H9 (cell line): ENCODE measurements at regions not wholly inside any gene's neighbourhood (a gene's known extent, or its start where the extent isn't known, plus 50 kb on each side); places are given as distances from the start of the nearest gene placed in this dataset.

Source experiments
- DNase-seq: peaks from one replicate; pipeline ENCODE4 v3.0.0-alpha.2; 2017
- H2AFZ ChIP-seq: one replicate; pipeline ENCODE4 v1.6.1; 2013; ENCODE audit warnings: mild to moderate bottlenecking, low read length, control low read depth, moderate library complexity
- H2AK5ac ChIP-seq: 2 replicates; pipeline ENCODE4 v1.6.1; 2013; ENCODE audit warnings: low read length, control low read depth, mixed read lengths; ENCODE audit not compliant: insufficient read length
- H2BK120ac ChIP-seq: one replicate; pipeline ENCODE4 v1.6.1; 2013; ENCODE audit warnings: low read depth, mild to moderate bottlenecking, low read length, control low read depth, inconsistent platforms; ENCODE audit not compliant: poor library complexity, severe bottlenecking
- H2BK12ac ChIP-seq: 2 replicates; pipeline ENCODE4 v1.6.1; 2013; ENCODE audit warnings: low read length, control low read depth, mixed read lengths, low read depth; ENCODE audit not compliant: insufficient read length
- H2BK15ac ChIP-seq: 2 replicates; pipeline ENCODE4 v1.6.1; 2013; ENCODE audit warnings: low read depth, low read length, control low read depth
- H2BK20ac ChIP-seq: one replicate; pipeline ENCODE4 v1.6.1; 2013; ENCODE audit warnings: low read depth, mild to moderate bottlenecking, low read length, control low read depth, inconsistent platforms; ENCODE audit not compliant: poor library complexity, severe bottlenecking
- H2BK5ac ChIP-seq: 2 replicates; pipeline ENCODE4 v1.6.1; 2013; ENCODE audit warnings: low read length, control low read depth, mixed read lengths; ENCODE audit not compliant: insufficient read length
- H3K14ac ChIP-seq: 2 replicates; pipeline ENCODE4 v1.6.1; 2013; ENCODE audit warnings: low read length, control low read depth; ENCODE audit not compliant: insufficient read depth
- H3K18ac ChIP-seq: 2 replicates; pipeline ENCODE4 v1.6.1; 2013; ENCODE audit warnings: low read depth, mild to moderate bottlenecking, mixed read lengths, low read length, control low read depth; ENCODE audit not compliant: insufficient read length
- H3K23ac ChIP-seq: 2 replicates; pipeline ENCODE4 v1.6.1; 2013; ENCODE audit warnings: low read length, control low read depth, mixed read lengths, low read depth; ENCODE audit not compliant: insufficient read length
- H3K23me2 ChIP-seq: 2 replicates; pipeline ENCODE4 v1.6.1; 2013; ENCODE audit warnings: low read depth, mild to moderate bottlenecking, mixed read lengths, low read length, control low read depth; ENCODE audit not compliant: insufficient read length, poor library complexity, severe bottlenecking
- H3K27ac ChIP-seq: 2 replicates; pipeline ENCODE4 v1.5.1; 2013; ENCODE audit warnings: low read length, control low read depth, mixed read lengths, low read depth; ENCODE audit not compliant: insufficient read length
- H3K27me3 ChIP-seq: 2 replicates; pipeline ENCODE4 v1.6.1; 2013; ENCODE audit warnings: low read length, control low read depth, inconsistent platforms; ENCODE audit not compliant: insufficient read depth
- H3K4ac ChIP-seq: 2 replicates; pipeline ENCODE4 v1.6.1; 2013; ENCODE audit warnings: low read depth, mild to moderate bottlenecking, control low read depth, inconsistent platforms, low read length, moderate library complexity
- H3K4me1 ChIP-seq: 2 replicates; pipeline ENCODE4 v1.6.1; 2013; ENCODE audit warnings: low read length, control low read depth, inconsistent platforms; ENCODE audit not compliant: insufficient read depth
- H3K4me2 ChIP-seq: 2 replicates; pipeline ENCODE4 v1.6.1; 2013; ENCODE audit warnings: low read length, control low read depth, mixed read lengths; ENCODE audit not compliant: insufficient read length, insufficient read depth
- H3K56ac ChIP-seq: 2 replicates; pipeline ENCODE4 v1.6.1; 2013; ENCODE audit warnings: low read depth, mild to moderate bottlenecking, mixed read lengths, low read length, control low read depth; ENCODE audit not compliant: insufficient read length
- H3K79me1 ChIP-seq: 2 replicates; pipeline ENCODE4 v1.6.1; 2013; ENCODE audit warnings: low read depth, mild to moderate bottlenecking, moderate library complexity, low read length, control low read depth, inconsistent platforms; ENCODE audit not compliant: insufficient read depth, poor library complexity, severe bottlenecking
- H3K79me2 ChIP-seq: 2 replicates; pipeline ENCODE4 v1.6.1; 2013; ENCODE audit warnings: low read length, control low read depth, inconsistent platforms; ENCODE audit not compliant: insufficient read depth
- H3K9ac ChIP-seq: 2 replicates; pipeline ENCODE4 v1.6.1; 2013; ENCODE audit warnings: low read length, control low read depth, mixed read lengths; ENCODE audit not compliant: insufficient read length; ENCODE audit errors: extremely low read depth
- H3K9me3 ChIP-seq: one replicate; pipeline ENCODE4 v1.6.1; 2013; ENCODE audit warnings: low read depth, low read length, inconsistent platforms; ENCODE audit not compliant: control insufficient read depth
- H3T11ph ChIP-seq: one replicate; pipeline ENCODE4 v1.6.1; 2013; ENCODE audit warnings: mild to moderate bottlenecking, low read length, control low read depth, inconsistent platforms
- H4K20me1 ChIP-seq: one replicate; pipeline ENCODE4 v1.6.1; 2013; ENCODE audit not compliant: control insufficient read depth, insufficient read length, insufficient read depth
- H4K5ac ChIP-seq: 2 replicates; pipeline ENCODE4 v1.6.1; 2013; ENCODE audit warnings: low read depth, mild to moderate bottlenecking, mixed read lengths, low read length, control low read depth; ENCODE audit not compliant: insufficient read length
- H4K8ac ChIP-seq: replicated peaks from 2 replicates; pipeline ENCODE4 v1.6.1; 2013; ENCODE audit warnings: low read length, control low read depth, mixed read lengths, low read depth; ENCODE audit not compliant: insufficient read length
- H4K91ac ChIP-seq: 2 replicates; pipeline ENCODE4 v1.6.1; 2013; ENCODE audit warnings: low read depth, mild to moderate bottlenecking, moderate library complexity, mixed read lengths, low read length, control low read depth; ENCODE audit not compliant: insufficient read length
- H3K27ac Mint-ChIP-seq, 3 experiments: 2 replicates in 2 of 3; 3 replicates in 1 of 3; pipeline ENCODE4 v1.8.0; 2020 to 2021; ENCODE audit warnings: mixed read lengths in 3 of 3, mild to moderate bottlenecking in 1 of 3, moderate library complexity in 1 of 3
- H3K27me3 Mint-ChIP-seq: 2 replicates; pipeline ENCODE4 v1.8.0; 2021; ENCODE audit warnings: low read depth, mild to moderate bottlenecking, moderate library complexity, mixed read lengths
- H3K36me3 Mint-ChIP-seq, 3 experiments: 2 replicates in 2 of 3; 3 replicates in 1 of 3; pipeline ENCODE4 v1.8.0; 2020 to 2021; ENCODE audit warnings: low read depth in 3 of 3, mixed read lengths in 3 of 3; ENCODE audit not compliant: insufficient read depth in 1 of 3
- H3K4me1 Mint-ChIP-seq, 2 experiments: 2 replicates each; pipeline ENCODE4 v1.8.0; 2020; ENCODE audit warnings: mixed read lengths in 2 of 2
- H3K4me3 Mint-ChIP-seq, 2 experiments: 2 replicates in 1 of 2; 3 replicates in 1 of 2; pipeline ENCODE4 v1.8.0; 2020 to 2021; ENCODE audit warnings: mild to moderate bottlenecking in 2 of 2, mixed read lengths in 2 of 2, moderate library complexity in 1 of 2
- H3K9me3 Mint-ChIP-seq, 2 experiments: 2 replicates in 1 of 2; 3 replicates in 1 of 2; pipeline ENCODE4 v1.8.0; 2020; ENCODE audit warnings: mild to moderate bottlenecking in 2 of 2, mixed read lengths in 2 of 2, moderate library complexity in 1 of 2
- WGBS: extraction: QIAGEN DNeasy Blood & Tissue Kit; methylation state at CpG from one replicate; pipeline ENCODE4 v1.1.7; 2013; ENCODE audit warnings: missing lambda C conversion rate, low lambda C conversion rate, mixed read lengths; ENCODE audit not compliant: insufficient read length; ENCODE audit errors: extremely low coverage; 5-methylcytosine and 5-hydroxymethylcytosine counted together
- TF ChIP-seq, protein P1 (sequence below): fragments of 200-600 bp; sonication (generic); conservative IDR thresholded peaks from 3 replicates; pipeline ENCODE4 v1.8.0; 2021; ENCODE audit warnings: antibody characterized with exemption, mild to moderate bottlenecking

DNA sequence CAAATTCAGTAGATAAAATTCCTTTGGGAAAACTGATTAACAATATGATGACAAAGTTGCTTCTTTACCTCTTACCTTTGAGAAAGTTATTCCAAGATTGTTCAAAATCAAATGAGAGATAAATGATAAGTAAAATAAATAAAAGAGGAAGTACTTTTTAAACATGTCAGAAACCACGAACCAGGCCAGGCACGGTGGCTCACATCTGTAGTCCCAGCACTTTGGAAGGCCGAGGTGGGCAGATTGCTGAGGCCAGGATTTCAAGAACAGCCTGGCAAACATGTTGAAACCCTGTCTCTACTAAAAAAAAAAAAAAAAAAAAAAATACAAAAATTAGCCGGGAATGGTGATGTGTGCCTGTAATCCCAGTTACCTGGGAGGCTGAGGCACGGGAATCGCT lies 296.6 kb downstream of the HGF start:
- no peak overlapping the region for H3K56ac ChIP-seq
- no peaks in the 10 kb centered on the region for H3K23me2 ChIP-seq
- H2BK12ac ChIP-seq, result no peak overlapping the region
- H3K79me2 ChIP-seq, result no peaks in the 10 kb centered on the region
- Mint-ChIP-seq H3K4me3 (no peak overlapping the region), H3K27ac (no peak overlapping the region), H3K36me3 (no peaks in the 10 kb centered on the region), H3K27me3 (no peaks in the 10 kb centered on the region), H3K4me1 (peaks cover 0 to 7% of the 10 kb centered on the region in 2 experiments; a peak in 3 of 4 replicates), H3K9me3 (peaks cover 0 to 2% of the 10 kb centered on the region in 2 experiments; a peak in 1 of 5 replicates)
- H2BK20ac ChIP-seq, result no peak overlapping the region
- H3K18ac ChIP-seq, result no peak overlapping the region
- H3K27ac ChIP-seq, result no peak overlapping the region
- no peaks in the 10 kb centered on the region for H3K27me3 ChIP-seq
- H2BK120ac ChIP-seq, result peak overlapping the region; percentile 57
- H2BK5ac ChIP-seq, result no peak overlapping the region
- no peak overlapping the region for H3K4me2 ChIP-seq
- no peak for DNase-seq
- TF ChIP-seq, protein P1, sequence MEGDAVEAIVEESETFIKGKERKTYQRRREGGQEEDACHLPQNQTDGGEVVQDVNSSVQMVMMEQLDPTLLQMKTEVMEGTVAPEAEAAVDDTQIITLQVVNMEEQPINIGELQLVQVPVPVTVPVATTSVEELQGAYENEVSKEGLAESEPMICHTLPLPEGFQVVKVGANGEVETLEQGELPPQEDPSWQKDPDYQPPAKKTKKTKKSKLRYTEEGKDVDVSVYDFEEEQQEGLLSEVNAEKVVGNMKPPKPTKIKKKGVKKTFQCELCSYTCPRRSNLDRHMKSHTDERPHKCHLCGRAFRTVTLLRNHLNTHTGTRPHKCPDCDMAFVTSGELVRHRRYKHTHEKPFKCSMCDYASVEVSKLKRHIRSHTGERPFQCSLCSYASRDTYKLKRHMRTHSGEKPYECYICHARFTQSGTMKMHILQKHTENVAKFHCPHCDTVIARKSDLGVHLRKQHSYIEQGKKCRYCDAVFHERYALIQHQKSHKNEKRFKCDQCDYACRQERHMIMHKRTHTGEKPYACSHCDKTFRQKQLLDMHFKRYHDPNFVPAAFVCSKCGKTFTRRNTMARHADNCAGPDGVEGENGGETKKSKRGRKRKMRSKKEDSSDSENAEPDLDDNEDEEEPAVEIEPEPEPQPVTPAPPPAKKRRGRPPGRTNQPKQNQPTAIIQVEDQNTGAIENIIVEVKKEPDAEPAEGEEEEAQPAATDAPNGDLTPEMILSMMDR, result no peak
- no peak overlapping the region for H3K9ac ChIP-seq
- H3K9me3 ChIP-seq, result no peaks in the 10 kb centered on the region
- H3K4ac ChIP-seq, result no peak overlapping the region
- no peak overlapping the region for H2BK15ac ChIP-seq
- H4K8ac ChIP-seq, result no peak overlapping the region
- H3K23ac ChIP-seq, result no peak overlapping the region
- no CpG with 5 or more reads among the region's 6 CpGs for WGBS
- no peak overlapping the region for H2AFZ ChIP-seq
- no peak overlapping the region for H3T11ph ChIP-seq
- no peak overlapping the region for H3K14ac ChIP-seq
- no peaks in the 10 kb centered on the region for H4K20me1 ChIP-seq
- no peaks in the 10 kb centered on the region for H3K79me1 ChIP-seq
- H2AK5ac ChIP-seq, result no peak overlapping the region
- H3K4me1 ChIP-seq, result no peaks in the 10 kb centered on the region
- no peak overlapping the region for H4K91ac ChIP-seq
- no peak overlapping the region for H4K5ac ChIP-seq
